ENCODE measurements at regions not wholly inside any gene's neighbourhood (a gene's known extent, or its start where the extent isn't known, plus 50 kb on each side); places are given as distances from the start of the nearest gene placed in this dataset.

DNA sequence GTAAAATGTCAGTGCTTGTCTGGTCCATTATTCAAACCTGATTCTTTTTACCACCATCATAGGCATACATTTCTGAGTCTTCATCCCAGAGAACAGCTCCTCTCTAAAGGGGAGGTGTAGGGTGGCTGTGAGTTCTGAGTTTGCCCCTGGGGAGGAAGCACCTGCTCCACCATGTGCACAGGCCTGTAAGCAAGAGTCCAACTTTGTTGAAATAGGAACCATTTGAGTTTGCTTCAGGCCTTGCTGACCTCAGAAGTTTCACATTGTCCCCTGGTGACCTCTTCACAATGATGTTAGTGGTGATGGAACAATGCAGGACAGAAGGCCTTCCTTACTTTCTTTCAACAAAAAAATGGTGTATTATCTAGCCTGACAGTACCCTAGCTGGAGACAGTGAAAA, 54.6 kb upstream of the TOP3B start:
- DNase-seq = no peak
- TF ChIP-seq, protein P1, sequence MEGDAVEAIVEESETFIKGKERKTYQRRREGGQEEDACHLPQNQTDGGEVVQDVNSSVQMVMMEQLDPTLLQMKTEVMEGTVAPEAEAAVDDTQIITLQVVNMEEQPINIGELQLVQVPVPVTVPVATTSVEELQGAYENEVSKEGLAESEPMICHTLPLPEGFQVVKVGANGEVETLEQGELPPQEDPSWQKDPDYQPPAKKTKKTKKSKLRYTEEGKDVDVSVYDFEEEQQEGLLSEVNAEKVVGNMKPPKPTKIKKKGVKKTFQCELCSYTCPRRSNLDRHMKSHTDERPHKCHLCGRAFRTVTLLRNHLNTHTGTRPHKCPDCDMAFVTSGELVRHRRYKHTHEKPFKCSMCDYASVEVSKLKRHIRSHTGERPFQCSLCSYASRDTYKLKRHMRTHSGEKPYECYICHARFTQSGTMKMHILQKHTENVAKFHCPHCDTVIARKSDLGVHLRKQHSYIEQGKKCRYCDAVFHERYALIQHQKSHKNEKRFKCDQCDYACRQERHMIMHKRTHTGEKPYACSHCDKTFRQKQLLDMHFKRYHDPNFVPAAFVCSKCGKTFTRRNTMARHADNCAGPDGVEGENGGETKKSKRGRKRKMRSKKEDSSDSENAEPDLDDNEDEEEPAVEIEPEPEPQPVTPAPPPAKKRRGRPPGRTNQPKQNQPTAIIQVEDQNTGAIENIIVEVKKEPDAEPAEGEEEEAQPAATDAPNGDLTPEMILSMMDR (IDR thresholded peaks at IDR 0.05) = no peak
- H3K27ac ChIP-seq = no peak overlapping the region
- intact Hi-C loops (cut with DNase I) = no loop called here
- ATAC-seq = no peak
- H3K9me3 ChIP-seq = no peaks in the 10 kb centered on the region
- H3K4me3 ChIP-seq = no peak overlapping the region
- H3K4me1 ChIP-seq = no peaks in the 10 kb centered on the region
- H3K36me3 ChIP-seq = no peaks in the 10 kb centered on the region
- H3K27me3 ChIP-seq (ENCODE audit: low read depth) = peaks cover 6% of the 10 kb centered on the region

DNA sequence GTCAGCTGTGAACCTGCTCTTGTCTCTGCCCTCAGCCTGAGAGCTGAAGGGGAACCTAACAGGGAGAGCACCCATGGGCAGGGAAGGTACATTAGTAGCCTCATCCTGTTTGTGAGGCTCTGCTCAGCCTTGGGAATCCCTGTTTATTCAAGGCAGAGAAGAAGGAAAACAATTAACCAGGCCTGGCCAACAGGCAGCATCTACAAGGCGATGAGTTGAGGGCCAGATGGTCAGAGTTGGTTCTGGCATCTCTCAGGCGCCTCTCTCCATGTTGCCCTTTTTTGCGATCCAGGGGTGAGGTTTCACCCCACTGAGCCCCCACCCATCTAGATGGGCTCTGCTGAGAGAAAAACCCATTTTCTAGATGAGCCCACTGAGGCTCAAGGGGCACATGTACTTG, 54.0 kb upstream of the TOP3B start:
- Histone ChIP-seq H3K4me3 (no peak overlapping the region), H3K9me3 (no peaks in the 10 kb centered on the region), H3K27ac (no peak overlapping the region), H3K4me1 (no peaks in the 10 kb centered on the region), H3K27me3 (ENCODE audit: low read depth) (peaks cover 6% of the 10 kb centered on the region), H3K36me3 (no peaks in the 10 kb centered on the region)
- ATAC-seq = no peak
- intact Hi-C loops (cut with DNase I) = no loop called here
- DNase-seq = no peak
- TF ChIP-seq, protein P1 (IDR thresholded peaks at IDR 0.05) = no peak

- no peaks in the 10 kb centered on the region for H3K36me3 ChIP-seq
- no peak overlapping the region for H3K4me3 ChIP-seq
- peaks cover 6% of the 10 kb centered on the region for H3K27me3 ChIP-seq (ENCODE audit: low read depth)
- no peaks in the 10 kb centered on the region for H3K9me3 ChIP-seq
- intact Hi-C loops (cut with DNase I) = no loop called here
- no peaks in the 10 kb centered on the region for H3K4me1 ChIP-seq
- no peak for DNase-seq
- no peak for ATAC-seq
- H3K27ac ChIP-seq = no peak overlapping the region
- TF ChIP-seq, protein P1 (IDR thresholded peaks at IDR 0.05) = no peak
These were observed 53.3 kb upstream of the TOP3B start for GRCh38 chr22:22035771-22036314.

DNA sequence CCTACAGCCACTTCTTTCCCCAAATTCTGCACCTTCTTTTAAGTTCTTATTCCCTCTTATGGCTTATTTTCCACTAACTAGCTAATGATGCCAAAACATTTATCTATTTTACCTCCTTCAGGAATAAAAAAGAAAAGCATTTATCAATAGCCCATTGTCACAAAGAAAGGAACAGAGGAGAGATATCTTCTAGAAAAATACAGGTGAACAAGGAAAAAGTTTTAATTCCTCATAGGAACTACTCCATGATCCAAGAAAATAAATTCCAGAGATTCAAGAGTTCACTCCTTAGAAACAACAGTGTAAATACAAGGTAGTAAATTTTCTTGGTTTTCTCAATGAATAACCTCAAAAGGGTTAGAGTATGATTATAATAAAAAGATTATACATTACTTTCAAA, 52.6 kb upstream of the TOP3B start:
- Histone ChIP-seq H3K4me1 (no peaks in the 10 kb centered on the region), H3K4me3 (no peak overlapping the region), H3K9me3 (no peaks in the 10 kb centered on the region), H3K36me3 (no peaks in the 10 kb centered on the region), H3K27me3 (ENCODE audit: low read depth) (peaks cover 6% of the 10 kb centered on the region), H3K27ac (no peak overlapping the region)
- no peak for ATAC-seq
- no peak for DNase-seq
- TF ChIP-seq, protein P1 (IDR thresholded peaks at IDR 0.05) = no peak
- intact Hi-C loops (cut with DNase I) = no loop called here

GRCh38 chr22:22034469-22035132, 52.0 kb upstream of the TOP3B start:
- no peaks in the 10 kb centered on the region for H3K4me1 ChIP-seq
- TF ChIP-seq, protein P1 (IDR thresholded peaks at IDR 0.05) = no peak
- no peak for DNase-seq
- H3K9me3 ChIP-seq = no peaks in the 10 kb centered on the region
- peaks cover 5% of the 10 kb centered on the region for H3K27me3 ChIP-seq (ENCODE audit: low read depth)
- no peak for ATAC-seq
- no peak overlapping the region for H3K27ac ChIP-seq
- H3K4me3 ChIP-seq = no peak overlapping the region
- intact Hi-C loops (cut with DNase I) = no loop called here
- no peaks in the 10 kb centered on the region for H3K36me3 ChIP-seq
